Esophagus muscularis mucosa (tissue), 4 donors: ENCODE measurements at regions not wholly inside any gene's neighbourhood (a gene's known extent, or its start where the extent isn't known, plus 50 kb on each side); places are given as distances from the start of the nearest gene placed in this dataset.

Experiments
- EP300 ChIP-seq: sonication (generic); formaldehyde crosslinking; IDR thresholded peaks from one replicate; pipeline ENCODE4 v1.6.1; 2017; ENCODE audit warnings: antibody characterized with exemption
- POLR2A ChIP-seq: fragments of 450-650 bp; IDR thresholded peaks from one replicate; pipeline ENCODE4 v1.6.1; 2017; ENCODE audit warnings: antibody characterized with exemption, moderate library complexity, mild to moderate bottlenecking, low read depth
- POLR2AphosphoS5 ChIP-seq, 2 donors: sonication (generic); formaldehyde crosslinking; IDR thresholded peaks; one replicate each; pipeline ENCODE4 v1.6.1; 2017; ENCODE audit warnings: antibody characterized with exemption in 2 of 2
- TF ChIP-seq, protein P1 (sequence below), 3 experiments: fragments of 200-600 bp in 2 of 3; fragments of 450-650 bp in 1 of 3; sonication (generic) in 2 of 3; IDR thresholded peaks; one replicate each; pipeline ENCODE4 v1.5.1; 2017 to 2019; ENCODE audit warnings: antibody characterized with exemption in 3 of 3, mild to moderate bottlenecking in 2 of 3, moderate library complexity in 1 of 3

DNA sequence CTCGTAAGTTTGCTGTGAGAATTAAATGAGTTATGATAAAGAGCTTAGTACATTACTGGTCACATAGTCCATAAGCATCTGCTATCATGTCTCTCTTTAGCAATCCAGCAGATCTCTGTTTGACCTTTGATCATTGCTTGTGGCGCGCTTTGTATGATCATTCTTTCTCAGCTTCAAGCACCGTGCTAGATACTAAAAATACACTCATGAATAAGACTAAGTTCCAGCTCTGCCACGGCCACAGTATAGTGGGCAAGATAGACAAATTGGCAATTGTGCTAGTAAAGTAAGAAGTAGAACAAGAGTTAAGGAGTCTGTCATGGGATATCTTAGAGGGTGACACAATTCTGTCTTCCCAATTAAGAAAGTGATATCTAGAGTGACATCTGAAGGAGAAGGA lies 75.2 kb upstream of the ADGRF1 start:
- TF ChIP-seq, protein P1, sequence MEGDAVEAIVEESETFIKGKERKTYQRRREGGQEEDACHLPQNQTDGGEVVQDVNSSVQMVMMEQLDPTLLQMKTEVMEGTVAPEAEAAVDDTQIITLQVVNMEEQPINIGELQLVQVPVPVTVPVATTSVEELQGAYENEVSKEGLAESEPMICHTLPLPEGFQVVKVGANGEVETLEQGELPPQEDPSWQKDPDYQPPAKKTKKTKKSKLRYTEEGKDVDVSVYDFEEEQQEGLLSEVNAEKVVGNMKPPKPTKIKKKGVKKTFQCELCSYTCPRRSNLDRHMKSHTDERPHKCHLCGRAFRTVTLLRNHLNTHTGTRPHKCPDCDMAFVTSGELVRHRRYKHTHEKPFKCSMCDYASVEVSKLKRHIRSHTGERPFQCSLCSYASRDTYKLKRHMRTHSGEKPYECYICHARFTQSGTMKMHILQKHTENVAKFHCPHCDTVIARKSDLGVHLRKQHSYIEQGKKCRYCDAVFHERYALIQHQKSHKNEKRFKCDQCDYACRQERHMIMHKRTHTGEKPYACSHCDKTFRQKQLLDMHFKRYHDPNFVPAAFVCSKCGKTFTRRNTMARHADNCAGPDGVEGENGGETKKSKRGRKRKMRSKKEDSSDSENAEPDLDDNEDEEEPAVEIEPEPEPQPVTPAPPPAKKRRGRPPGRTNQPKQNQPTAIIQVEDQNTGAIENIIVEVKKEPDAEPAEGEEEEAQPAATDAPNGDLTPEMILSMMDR (IDR thresholded peaks at IDR 0.05) = no peak
- TF ChIP-seq POLR2AphosphoS5 (IDR thresholded peaks at IDR 0.05) = no peak
- no peak for TF ChIP-seq POLR2A
- TF ChIP-seq EP300 = no peak
